GM21367 (cell line): ENCODE measurements at regions not wholly inside any gene's neighbourhood (a gene's known extent, or its start where the extent isn't known, plus 50 kb on each side); places are given as distances from the start of the nearest gene placed in this dataset.
"Not testable (repeated sequence)": the region's sequence is repeated elsewhere in the genome, so short reads cannot be mapped to it uniquely, and the experiment has no call there.

Experiments used
- ATAC-seq: cut with Tn5 transposase; IDR thresholded peaks from one replicate; pipeline ENCODE4 v1.9.1; 2021; ENCODE audit not compliant: unreplicated experiment

DNA sequence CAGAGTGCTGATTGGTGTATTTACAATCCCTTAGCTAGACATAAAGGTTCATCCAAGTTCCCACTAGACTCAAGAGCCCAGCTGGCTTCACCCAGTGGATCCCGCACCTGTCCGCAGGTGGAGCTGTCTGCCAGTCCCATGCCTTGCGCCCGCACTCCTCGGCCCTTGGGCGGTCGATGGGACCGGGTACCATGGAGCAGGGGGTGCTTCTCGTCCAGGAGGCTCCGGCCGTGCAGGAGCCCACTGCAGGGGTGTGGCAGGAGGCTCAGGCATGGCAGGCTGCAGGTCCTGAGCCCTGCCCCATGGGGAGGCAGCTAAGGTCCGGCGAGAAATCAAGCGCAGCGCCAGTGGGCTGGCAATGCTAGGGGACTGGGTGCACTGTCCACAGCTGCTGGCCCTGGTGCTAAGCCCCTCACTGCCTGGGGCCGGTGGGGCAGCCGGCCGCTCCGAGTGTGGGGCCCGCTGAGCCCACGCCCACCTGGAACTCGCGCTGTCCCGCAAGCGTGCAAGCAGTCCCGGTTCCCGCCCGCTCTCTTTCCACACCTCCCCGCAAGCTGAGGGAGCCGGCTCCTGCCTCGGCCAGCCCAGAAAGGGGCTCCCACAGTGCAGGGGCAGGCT, 1206.3 kb downstream of the OTOL1 start:
- ATAC-seq: no peak

GRCh38 chr3:162704238-162704637, 1207.6 kb downstream of the OTOL1 start:
- no peak for ATAC-seq

- ATAC-seq: no peak
Observed at GRCh38 chr3:162704799-162705385, 1208.3 kb downstream of the OTOL1 start.

DNA sequence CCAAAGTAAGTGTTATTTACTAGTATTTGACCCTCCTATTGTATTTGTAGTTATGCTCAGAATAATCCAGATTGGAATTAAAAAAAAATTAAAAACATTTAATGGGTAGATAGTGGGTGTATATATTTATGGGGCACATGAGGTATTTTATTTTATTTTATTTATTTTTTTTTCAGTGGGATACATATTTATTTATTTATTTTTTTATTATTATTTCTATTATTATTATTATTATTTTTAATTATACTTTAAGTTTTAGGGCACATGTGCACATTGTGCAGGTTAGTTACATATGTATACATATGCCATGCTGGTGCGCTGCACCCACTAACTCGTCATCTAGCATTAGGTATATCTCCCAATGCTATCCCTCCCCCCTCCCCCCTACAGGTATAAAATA, 1211.8 kb downstream of the OTOL1 start:
- ATAC-seq: not testable (repeated sequence)

GRCh38 chr3:162708942-162709706, 1212.5 kb downstream of the OTOL1 start:
- ATAC-seq: not testable (repeated sequence)

- no peak for ATAC-seq
Observed at GRCh38 chr3:162710332-162711112, 1213.9 kb downstream of the OTOL1 start.

DNA sequence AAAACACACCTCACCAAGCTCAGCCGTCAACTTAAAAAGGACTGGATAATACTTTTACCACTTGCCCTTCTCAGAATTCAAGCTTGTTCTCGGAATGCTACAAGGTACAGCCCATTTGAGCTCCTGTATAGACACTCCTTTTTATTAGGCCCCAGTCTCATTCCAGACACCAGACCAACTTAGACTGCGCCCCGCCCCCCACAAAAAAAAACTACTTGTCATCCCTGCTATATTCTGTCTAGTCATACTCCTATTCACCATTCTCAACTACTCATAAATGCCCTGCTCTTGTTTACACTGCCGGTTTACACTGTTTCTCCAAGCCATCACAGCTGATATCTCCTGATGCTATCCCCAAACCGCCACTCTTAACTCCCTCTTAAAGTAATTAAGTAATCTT, 1220.5 kb downstream of the OTOL1 start:
- ATAC-seq: not testable (repeated sequence)

DNA sequence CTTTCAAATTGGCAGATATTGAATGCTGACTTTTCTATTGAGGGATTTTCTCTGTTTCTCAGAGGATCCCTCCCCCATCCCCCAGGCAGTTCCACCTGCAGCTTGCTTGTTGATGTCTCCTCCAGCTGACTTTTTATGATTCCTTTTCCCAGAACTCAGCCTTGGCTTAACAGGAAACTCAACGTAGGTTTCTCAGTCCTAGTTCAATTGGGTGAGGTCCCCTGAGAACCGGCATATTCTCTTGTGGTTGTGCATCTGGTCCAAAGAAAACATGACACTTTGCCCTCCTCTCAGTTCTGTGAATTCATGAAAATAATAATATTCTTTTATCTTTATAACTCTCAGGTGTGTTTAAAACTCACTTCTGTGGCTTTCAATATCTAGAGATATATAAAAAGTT, 1222.1 kb downstream of the OTOL1 start:
- no peak for ATAC-seq

GRCh38 chr3:162719684-162720341, 1223.2 kb downstream of the OTOL1 start:
- no peak for ATAC-seq

DNA sequence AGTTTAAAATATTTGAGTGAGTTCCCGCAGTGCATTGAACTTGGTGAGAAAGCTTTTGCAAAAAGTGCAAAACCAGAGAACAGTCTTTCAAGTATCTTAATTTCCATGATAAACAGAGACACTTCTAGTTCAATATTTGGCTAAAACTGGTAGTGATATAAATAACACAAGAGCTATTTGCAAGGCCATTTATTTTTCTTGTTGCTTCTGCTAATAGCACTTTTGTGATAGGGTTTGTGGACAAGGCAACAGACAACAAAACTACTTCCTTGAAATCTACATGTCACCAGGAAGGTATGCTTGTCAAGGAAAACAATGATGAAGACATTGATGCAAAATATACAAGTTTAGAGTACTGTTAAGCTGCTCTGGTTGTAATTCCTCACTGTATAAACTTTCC, 1225.1 kb downstream of the OTOL1 start:
- ATAC-seq: no peak

GRCh38 chr3:162722337-162722736, 1225.7 kb downstream of the OTOL1 start:
- no peak for ATAC-seq

GRCh38 chr3:162722796-162723195, 1226.2 kb downstream of the OTOL1 start:
- not testable (repeated sequence) for ATAC-seq

GRCh38 chr3:162729686-162730085, 1233.1 kb downstream of the OTOL1 start:
- ATAC-seq: no peak

DNA sequence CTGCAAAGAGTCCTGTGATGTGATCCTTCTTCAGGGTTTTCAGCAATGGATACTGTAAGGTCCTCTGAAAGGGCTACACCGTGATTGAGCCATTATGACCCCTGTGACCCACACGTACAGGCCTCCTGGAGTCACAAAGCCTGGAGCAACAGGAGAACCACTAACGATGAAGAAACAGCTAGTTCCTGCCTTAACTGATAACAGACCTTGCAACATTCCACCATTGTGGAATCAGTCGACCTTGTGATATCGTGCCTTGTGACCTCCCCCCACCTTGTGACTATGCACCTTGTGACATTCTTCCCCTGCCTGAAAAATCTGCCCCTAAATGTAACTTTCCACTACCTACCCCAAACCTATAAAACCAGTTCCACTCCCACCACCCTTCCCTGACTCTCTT, 1235.4 kb downstream of the OTOL1 start:
- not testable (repeated sequence) for ATAC-seq

DNA sequence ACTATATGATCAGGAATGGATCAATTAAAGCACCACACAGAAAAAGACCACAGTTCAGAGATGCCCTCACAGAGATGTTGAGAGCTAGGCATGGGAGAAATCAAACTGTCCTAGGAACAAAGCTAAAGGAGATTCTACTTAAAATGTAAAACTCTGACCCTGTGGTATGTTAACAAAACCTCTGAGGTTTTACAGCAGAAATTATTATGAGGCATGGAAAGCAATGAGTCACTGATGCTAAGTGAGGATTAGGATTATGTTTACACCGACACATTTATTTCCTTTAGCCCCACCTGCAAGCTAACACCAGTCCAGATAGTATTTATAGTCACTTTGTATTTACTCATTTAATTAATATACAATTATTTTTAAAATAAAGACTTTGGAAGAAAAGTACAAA, 1242.2 kb downstream of the OTOL1 start:
- ATAC-seq: no peak

DNA sequence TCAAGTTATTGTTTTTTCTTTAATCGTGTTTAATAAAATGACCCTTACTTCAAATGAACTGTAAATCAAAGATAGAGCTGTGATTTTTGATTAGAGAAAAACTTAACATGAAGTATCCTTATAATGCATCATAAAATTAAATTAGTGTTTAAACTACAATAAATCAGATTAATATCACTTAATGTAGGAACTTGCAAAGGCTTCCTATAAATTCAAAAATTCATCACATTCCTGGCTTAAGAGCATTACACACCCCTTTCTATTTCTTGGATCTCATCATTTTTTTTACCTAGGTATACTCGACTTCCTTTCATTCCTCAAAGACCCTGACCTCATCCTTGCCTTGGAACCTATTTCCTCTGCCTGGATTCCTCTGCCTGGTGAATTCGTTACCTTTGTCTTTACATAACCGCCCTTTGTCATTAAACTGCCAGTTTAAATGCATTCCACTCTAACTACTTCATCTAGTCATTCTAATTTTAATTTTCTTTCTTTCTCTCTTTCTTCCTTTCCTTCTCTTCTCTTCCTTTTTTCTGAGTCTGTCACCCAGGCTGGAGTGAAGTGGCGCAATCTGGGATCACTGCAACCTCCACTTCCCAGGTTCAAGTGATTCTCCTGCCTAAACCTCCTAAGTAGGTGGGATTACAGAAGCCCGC, 1244.5 kb downstream of the OTOL1 start:
- ATAC-seq: no peak

GRCh38 chr3:162742159-162742717, 1245.6 kb downstream of the OTOL1 start:
- no peak for ATAC-seq

- ATAC-seq: no peak
Observed at GRCh38 chr3:162743091-162743490, 1246.5 kb downstream of the OTOL1 start.

DNA sequence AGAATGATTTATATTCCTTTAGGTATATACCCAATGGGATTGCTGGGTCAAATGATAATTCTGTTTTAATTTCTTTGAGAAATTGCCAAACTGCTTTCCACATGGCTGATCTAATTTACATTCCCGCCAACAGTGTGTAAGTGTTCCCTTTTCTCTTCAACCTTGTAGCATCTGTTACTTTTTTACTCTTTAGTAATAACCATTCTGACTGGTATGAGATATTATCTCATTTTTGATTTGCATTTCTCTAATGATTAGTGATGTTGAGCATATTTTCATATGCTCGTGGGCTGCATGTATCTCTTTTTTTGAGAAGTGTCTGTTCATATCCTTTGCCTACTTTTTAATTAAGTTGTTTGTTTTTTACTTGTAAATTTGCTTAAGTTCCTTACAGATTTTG, 1264.2 kb downstream of the OTOL1 start:
- no peak for ATAC-seq
